ENCODE measurements at regions not wholly inside any gene's neighbourhood (a gene's known extent, or its start where the extent isn't known, plus 50 kb on each side); places are given as distances from the start of the nearest gene placed in this dataset.

GRCh38 chr13:78193846-78194245 lies 275.2 kb upstream of the EDNRB start:
- no peak for DNase-seq (ENCODE audit: extremely low spot score, unreplicated experiment)
- no peaks in the 10 kb centered on the region for H3K36me3 Mint-ChIP-seq (ENCODE audit: unreplicated experiment)
- H3K4me1 Mint-ChIP-seq (ENCODE audit: unreplicated experiment): no peaks in the 10 kb centered on the region
- H3K27ac Mint-ChIP-seq (ENCODE audit: unreplicated experiment): no peak overlapping the region
- no peak for TF ChIP-seq CTCF (IDR thresholded peaks at IDR 0.05)
- no peaks in the 10 kb centered on the region for H3K9me3 Mint-ChIP-seq (ENCODE audit: unreplicated experiment)
- no peaks in the 10 kb centered on the region for H3K27me3 Mint-ChIP-seq (ENCODE audit: unreplicated experiment)
- no peak overlapping the region for H3K4me3 Mint-ChIP-seq (ENCODE audit: unreplicated experiment)

DNA sequence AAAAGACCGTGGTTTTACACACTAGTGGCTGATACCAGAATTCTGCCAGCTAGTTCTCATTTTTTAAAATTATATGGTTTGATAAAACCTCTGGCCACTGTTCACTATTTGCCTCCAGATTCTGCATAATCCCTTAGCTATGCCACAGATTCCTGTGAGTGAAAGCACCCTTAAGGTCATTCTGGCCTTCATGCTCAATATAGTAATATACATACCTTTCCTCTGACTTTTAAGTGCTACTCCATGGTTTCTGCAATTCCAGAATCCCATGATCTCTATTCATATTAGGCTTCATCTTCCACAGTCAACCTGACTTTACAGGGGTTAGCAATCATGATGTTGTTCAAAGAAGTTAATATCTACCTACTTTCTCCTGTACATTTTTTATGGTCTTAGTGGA lies 274.1 kb upstream of the EDNRB start:
- Mint-ChIP-seq H3K4me3 (ENCODE audit: unreplicated experiment) (no peak overlapping the region), H3K36me3 (ENCODE audit: unreplicated experiment) (no peaks in the 10 kb centered on the region), H3K4me1 (ENCODE audit: unreplicated experiment) (no peaks in the 10 kb centered on the region), H3K27me3 (ENCODE audit: unreplicated experiment) (no peaks in the 10 kb centered on the region), H3K9me3 (ENCODE audit: unreplicated experiment) (no peaks in the 10 kb centered on the region), H3K27ac (ENCODE audit: unreplicated experiment) (no peak overlapping the region)
- no peak for TF ChIP-seq CTCF (IDR thresholded peaks at IDR 0.05)
- DNase-seq (ENCODE audit: extremely low spot score, unreplicated experiment): no peak

DNA sequence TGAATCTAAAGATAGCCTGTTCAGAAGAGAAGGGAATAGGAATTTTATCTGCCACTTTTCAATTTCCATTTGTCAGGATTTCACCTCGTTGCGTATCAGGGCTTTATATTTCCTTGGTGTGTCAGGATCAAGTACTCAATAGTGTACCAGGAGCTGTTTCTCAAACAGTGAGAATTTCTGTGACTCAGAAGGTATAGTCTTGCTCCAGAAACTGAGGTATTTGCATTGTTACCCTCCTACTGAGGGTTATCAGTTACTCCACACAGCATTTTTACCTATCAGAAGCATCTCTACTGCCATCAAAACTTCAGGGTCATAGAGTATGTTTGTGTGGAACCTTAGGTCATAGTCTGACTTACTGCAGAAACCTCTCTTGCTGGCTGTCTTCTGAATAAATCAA lies 271.7 kb upstream of the EDNRB start:
- H3K4me1 Mint-ChIP-seq (ENCODE audit: unreplicated experiment): no peaks in the 10 kb centered on the region
- no peak for DNase-seq (ENCODE audit: extremely low spot score, unreplicated experiment)
- H3K4me3 Mint-ChIP-seq (ENCODE audit: unreplicated experiment): no peak overlapping the region
- H3K27me3 Mint-ChIP-seq (ENCODE audit: unreplicated experiment): no peaks in the 10 kb centered on the region
- TF ChIP-seq CTCF (IDR thresholded peaks at IDR 0.05): no peak
- H3K36me3 Mint-ChIP-seq (ENCODE audit: unreplicated experiment): no peaks in the 10 kb centered on the region
- no peak overlapping the region for H3K27ac Mint-ChIP-seq (ENCODE audit: unreplicated experiment)
- no peaks in the 10 kb centered on the region for H3K9me3 Mint-ChIP-seq (ENCODE audit: unreplicated experiment)

GRCh38 chr13:78187781-78188180 lies 269.1 kb upstream of the EDNRB start:
- Mint-ChIP-seq H3K27ac (ENCODE audit: unreplicated experiment) (no peak overlapping the region), H3K9me3 (ENCODE audit: unreplicated experiment) (no peaks in the 10 kb centered on the region), H3K27me3 (ENCODE audit: unreplicated experiment) (no peaks in the 10 kb centered on the region), H3K4me1 (ENCODE audit: unreplicated experiment) (peaks cover 2% of the 10 kb centered on the region), H3K36me3 (ENCODE audit: unreplicated experiment) (no peaks in the 10 kb centered on the region), H3K4me3 (ENCODE audit: unreplicated experiment) (no peak overlapping the region)
- DNase-seq (ENCODE audit: extremely low spot score, unreplicated experiment): no peak
- no peak for TF ChIP-seq CTCF (IDR thresholded peaks at IDR 0.05)

- Mint-ChIP-seq H3K4me1 (ENCODE audit: unreplicated experiment) (peaks cover 2% of the 10 kb centered on the region), H3K9me3 (ENCODE audit: unreplicated experiment) (no peaks in the 10 kb centered on the region), H3K27ac (ENCODE audit: unreplicated experiment) (no peak overlapping the region), H3K27me3 (ENCODE audit: unreplicated experiment) (no peaks in the 10 kb centered on the region), H3K36me3 (ENCODE audit: unreplicated experiment) (no peaks in the 10 kb centered on the region), H3K4me3 (ENCODE audit: unreplicated experiment) (no peak overlapping the region)
- TF ChIP-seq CTCF (IDR thresholded peaks at IDR 0.05): no peak
- no peak for DNase-seq (ENCODE audit: extremely low spot score, unreplicated experiment)
Measured at GRCh38 chr13:78185700-78186099, 267.1 kb upstream of the EDNRB start.
